DOHH2 (cell line): ENCODE measurements at regions not wholly inside any gene's neighbourhood (a gene's known extent, or its start where the extent isn't known, plus 50 kb on each side); places are given as distances from the start of the nearest gene placed in this dataset.
"Not testable (repeated sequence)": the region's sequence is repeated elsewhere in the genome, so short reads cannot be mapped to it uniquely, and the experiment has no call there.

Source experiments
- H3F3A ChIP-seq: fragments of 200-600 bp; sonication (generic), shearing (Covaris generic); 2 replicates; pipeline ENCODE4 v1.6.0; 2016; ENCODE audit warnings: antibody characterized with exemption, mild to moderate bottlenecking; ENCODE audit not compliant: control insufficient read depth, insufficient read depth
- H3K27ac ChIP-seq: fragments of 200-600 bp; sonication (generic); 2 replicates; pipeline ENCODE4 v1.5.1; 2014; ENCODE audit warnings: low read depth, mild to moderate bottlenecking, low read length, moderate library complexity
- H3K27me3 ChIP-seq: fragments of 200-600 bp; sonication (generic); 2 replicates; pipeline ENCODE4 v1.6.1; 2014; ENCODE audit warnings: mild to moderate bottlenecking, low read length, mixed read lengths; ENCODE audit not compliant: control insufficient read depth
- H3K36me3 ChIP-seq: fragments of 200-600 bp; sonication (generic); 2 replicates; pipeline ENCODE4 v1.6.1; 2014; ENCODE audit warnings: mild to moderate bottlenecking, low read length, moderate library complexity, mixed read lengths; ENCODE audit not compliant: control insufficient read depth
- H3K4me1 ChIP-seq: fragments of 200-600 bp; sonication (generic); 2 replicates; pipeline ENCODE4 v1.6.1; 2014; ENCODE audit warnings: mild to moderate bottlenecking, low read length, mixed read lengths; ENCODE audit not compliant: control insufficient read depth
- H3K4me2 ChIP-seq: fragments of 200-600 bp; sonication (generic); 2 replicates; pipeline ENCODE4 v1.6.0; 2014; ENCODE audit warnings: mild to moderate bottlenecking, low read length, moderate library complexity
- H3K4me3 ChIP-seq: fragments of 200-600 bp; sonication (generic); 2 replicates; pipeline ENCODE4 v1.5.1; 2014; ENCODE audit warnings: mild to moderate bottlenecking, low read length, mixed read lengths
- H3K79me2 ChIP-seq: fragments of 200-600 bp; sonication (generic); 2 replicates; pipeline ENCODE4 v1.6.1; 2014; ENCODE audit warnings: mild to moderate bottlenecking, low read length, mixed read lengths; ENCODE audit not compliant: control insufficient read depth
- H3K9me2 ChIP-seq: fragments of 200-600 bp; sonication (generic); replicated peaks from 2 replicates; pipeline ENCODE4 v1.6.1; 2014; ENCODE audit warnings: mild to moderate bottlenecking, low read length, mixed read lengths; ENCODE audit not compliant: control insufficient read depth
- H3K9me3 ChIP-seq: fragments of 200-600 bp; sonication (generic); 2 replicates; pipeline ENCODE4 v1.6.1; 2014; ENCODE audit warnings: antibody characterized with exemption, low read length, mixed read lengths; ENCODE audit not compliant: control insufficient read depth, insufficient read depth
- H4K20me1 ChIP-seq: fragments of 200-600 bp; sonication (generic); 2 replicates; pipeline ENCODE4 v1.6.0; 2014; ENCODE audit warnings: low read depth, mild to moderate bottlenecking, antibody characterized with exemption, low read length, moderate library complexity; ENCODE audit not compliant: control insufficient read depth, insufficient read depth
- CTCF ChIP-seq: fragments of 200-600 bp; sonication (generic); IDR thresholded peaks from one replicate; pipeline ENCODE4 v1.5.1; 2014; ENCODE audit warnings: antibody characterized with exemption, mild to moderate bottlenecking, low read depth, low read length; ENCODE audit not compliant: poor library complexity, severe bottlenecking
- EZH2phosphoT487 ChIP-seq: fragments of 200-600 bp; sonication (generic); IDR thresholded peaks from 2 replicates; pipeline ENCODE4 v1.6.1; 2017; ENCODE audit warnings: borderline replicate concordance, mild to moderate bottlenecking, antibody characterized with exemption, low read length, moderate library complexity, mixed read lengths

GRCh38 chr5:163347671-163348070 is 89.7 kb upstream of the CCNG1 start:
- Histone ChIP-seq H3F3A (no peaks in the 10 kb centered on the region), H3K27ac (no peak overlapping the region), H3K4me3 (no peak overlapping the region), H3K79me2 (no peaks in the 10 kb centered on the region), H3K27me3 (no peaks in the 10 kb centered on the region), H3K4me1 (peaks cover 50% of the 10 kb centered on the region), H3K36me3 (peaks cover 10% of the 10 kb centered on the region), H3K9me2 (no peaks in the 10 kb centered on the region), H4K20me1 (no peaks in the 10 kb centered on the region), H3K4me2 (no peak overlapping the region; the same call in 1 of the 2 replicates), H3K9me3 (0 out of 2 replicates have a peak, but pooled peaks cover 2% of the 10 kb centered on the region)
- TF ChIP-seq CTCF (peak; percentile 81), EZH2phosphoT487 (no peak)

- Histone ChIP-seq H3K79me2 (no peaks in the 10 kb centered on the region), H3K4me2 (peak overlapping the region; percentile 30), H3F3A (peaks cover 15% of the 10 kb centered on the region), H3K27ac (no peak overlapping the region), H3K27me3 (no peaks in the 10 kb centered on the region), H3K4me1 (peaks cover 74% of the 10 kb centered on the region), H3K36me3 (peaks cover 10% of the 10 kb centered on the region), H4K20me1 (no peaks in the 10 kb centered on the region), H3K9me3 (0 out of 2 replicates have a peak, but pooled peaks cover 2% of the 10 kb centered on the region), H3K9me2 (no peaks in the 10 kb centered on the region), H3K4me3 (no peak overlapping the region)
- TF ChIP-seq EZH2phosphoT487 (no peak), CTCF (no peak)
These were observed 87.3 kb upstream of the CCNG1 start for GRCh38 chr5:163350083-163350482.

- H3K79me2 ChIP-seq: no peaks in the 10 kb centered on the region
- no peaks in the 10 kb centered on the region for H3K27me3 ChIP-seq
- no peak overlapping the region for H3K4me3 ChIP-seq
- H3K9me3 ChIP-seq: peaks cover 10% of the 10 kb centered on the region; the same call in 1 of the 2 replicates
- H3K4me1 ChIP-seq: peaks cover 77% of the 10 kb centered on the region
- no peaks in the 10 kb centered on the region for H4K20me1 ChIP-seq
- peak overlapping the region; percentile 95 for H3K27ac ChIP-seq
- peaks cover 15% of the 10 kb centered on the region for H3K36me3 ChIP-seq
- TF ChIP-seq EZH2phosphoT487 (no peak), CTCF (no peak)
- H3F3A ChIP-seq: peaks cover 15% of the 10 kb centered on the region
- no peaks in the 10 kb centered on the region for H3K9me2 ChIP-seq
- peak overlapping the region; percentile 17; the same call in 1 of the 2 replicates for H3K4me2 ChIP-seq
These were observed 84.9 kb upstream of the CCNG1 start for GRCh38 chr5:163352531-163352930.

GRCh38 chr5:163355811-163356210 is 81.6 kb upstream of the CCNG1 start:
- Histone ChIP-seq H3K4me3 (peak overlapping the region; percentile 62; the same call in 1 of the 2 replicates), H3K36me3 (peaks cover 15% of the 10 kb centered on the region), H3K9me3 (peaks cover 10% of the 10 kb centered on the region; the same call in 1 of the 2 replicates), H3K27ac (peak overlapping the region; percentile 95), H3F3A (peaks cover 15% of the 10 kb centered on the region), H3K4me1 (peaks cover 56% of the 10 kb centered on the region)
- H3K4me2 ChIP-seq, H3K9me2 ChIP-seq, H3K27me3 ChIP-seq, H4K20me1 ChIP-seq, H3K79me2 ChIP-seq: not testable (repeated sequence)
